ES-I3 (cell line): ENCODE measurements at regions not wholly inside any gene's neighbourhood (a gene's known extent, or its start where the extent isn't known, plus 50 kb on each side); places are given as distances from the start of the nearest gene placed in this dataset.

Source experiments
- H3K36me3 ChIP-seq: 2 replicates; pipeline ENCODE4 v1.6.1; 2013; ENCODE audit warnings: mild to moderate bottlenecking, low read length, control low read depth, moderate library complexity; ENCODE audit not compliant: insufficient read depth
- H3K4me1 ChIP-seq: 2 replicates; pipeline ENCODE4 v1.6.1; 2013; ENCODE audit warnings: mild to moderate bottlenecking, control low read depth, low read length; ENCODE audit not compliant: insufficient read depth
- H3K9ac ChIP-seq: 2 replicates; pipeline ENCODE4 v1.6.1; 2013; ENCODE audit warnings: low read depth, mild to moderate bottlenecking, low read length, moderate library complexity
- H3K9me3 ChIP-seq: 2 replicates; pipeline ENCODE4 v1.6.1; 2013; ENCODE audit warnings: mild to moderate bottlenecking, low read length, moderate library complexity; ENCODE audit not compliant: control insufficient read depth, insufficient read depth

- H3K9ac ChIP-seq: no peak overlapping the region
- H3K9me3 ChIP-seq: peaks cover 5% of the 10 kb centered on the region; the same call in 1 of the 2 replicates
- H3K36me3 ChIP-seq: no peaks in the 10 kb centered on the region
- no peaks in the 10 kb centered on the region for H3K4me1 ChIP-seq
Observed at GRCh38 chr5:62686692-62687091, 108.1 kb downstream of the LRRC70 start.

- Histone ChIP-seq H3K9ac (no peak overlapping the region), H3K36me3 (no peaks in the 10 kb centered on the region), H3K4me1 (no peaks in the 10 kb centered on the region), H3K9me3 (peaks cover 5% of the 10 kb centered on the region; the same call in 1 of the 2 replicates)
Observed at GRCh38 chr5:62685221-62685620, 106.6 kb downstream of the LRRC70 start.

DNA sequence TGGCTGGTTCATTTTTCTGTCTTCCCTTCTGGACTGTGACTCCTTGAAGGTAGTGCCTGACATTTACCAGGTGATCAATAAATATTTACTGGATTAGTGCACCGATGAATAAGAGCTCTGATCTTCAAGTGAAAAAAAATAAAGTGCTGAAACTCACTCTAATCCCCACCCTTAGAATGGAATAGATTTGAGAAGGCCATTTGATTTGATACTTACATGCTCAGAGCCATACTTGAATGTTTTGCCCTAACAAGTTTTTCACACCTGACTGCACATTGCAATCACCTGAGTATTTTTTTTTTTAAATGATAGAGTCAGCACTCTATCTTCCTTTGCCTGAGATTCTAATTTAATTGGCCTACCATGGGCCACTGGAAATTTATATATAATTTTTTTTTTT is 105.7 kb downstream of the LRRC70 start:
- Histone ChIP-seq H3K4me1 (no peaks in the 10 kb centered on the region), H3K36me3 (no peaks in the 10 kb centered on the region), H3K9me3 (peaks cover 8% of the 10 kb centered on the region), H3K9ac (no peak overlapping the region)

DNA sequence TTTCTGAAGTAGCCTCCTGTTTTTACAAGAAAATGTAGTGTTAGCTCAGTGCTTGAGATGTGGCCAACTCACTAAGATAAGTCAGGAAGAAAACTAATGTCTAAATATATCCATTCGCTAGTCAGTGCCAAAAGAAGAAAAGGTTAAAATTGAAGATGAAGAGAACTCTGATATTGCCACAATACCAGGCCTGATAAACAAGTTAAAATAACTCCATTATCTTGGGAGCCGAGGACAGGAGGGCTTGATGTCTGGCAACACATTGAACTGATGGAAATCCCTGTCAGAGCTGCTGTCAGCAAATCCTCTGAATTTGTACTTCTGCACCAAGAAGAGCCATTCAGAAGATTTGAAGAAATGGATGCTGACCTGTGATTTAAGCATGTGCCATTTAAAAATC is 103.4 kb downstream of the LRRC70 start:
- Histone ChIP-seq H3K9me3 (peaks cover 12% of the 10 kb centered on the region), H3K36me3 (no peaks in the 10 kb centered on the region), H3K4me1 (no peaks in the 10 kb centered on the region), H3K9ac (no peak overlapping the region)

DNA sequence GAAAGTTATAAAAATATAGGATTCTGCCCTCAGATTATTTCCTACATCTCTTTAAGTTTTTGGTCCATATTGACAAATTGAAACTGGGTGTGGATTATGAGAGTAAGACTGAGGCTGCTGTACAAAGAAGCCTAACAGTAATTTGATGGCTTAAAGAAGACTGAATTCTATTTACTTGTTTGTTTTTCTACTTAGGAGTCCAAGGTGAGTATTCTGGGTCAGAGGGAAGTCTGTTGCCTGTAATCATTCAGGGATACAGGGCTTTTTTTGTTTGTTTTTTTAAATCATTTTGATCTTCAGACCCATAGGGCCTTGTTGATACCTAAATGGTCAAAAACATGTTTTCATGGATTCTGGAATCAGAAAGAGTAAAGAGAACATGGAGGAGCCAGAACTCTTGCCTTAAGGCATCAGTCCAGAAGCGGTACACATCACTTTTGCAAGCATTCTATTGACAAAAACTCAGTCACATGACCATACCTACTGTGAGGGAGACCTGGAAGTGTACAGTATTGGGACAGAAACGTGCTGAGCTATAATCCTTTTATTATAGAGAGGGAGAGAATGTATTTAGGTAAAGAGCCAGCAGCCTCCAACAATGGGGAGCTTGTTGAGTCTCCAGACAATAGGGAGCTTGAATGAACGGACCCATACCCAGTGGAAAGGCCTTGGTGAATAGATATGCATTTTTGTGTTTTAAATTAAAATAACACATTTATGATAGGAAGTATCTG is 102.7 kb downstream of the LRRC70 start:
- Histone ChIP-seq H3K9ac (no peak overlapping the region), H3K4me1 (no peaks in the 10 kb centered on the region), H3K9me3 (peaks cover 8% of the 10 kb centered on the region), H3K36me3 (no peaks in the 10 kb centered on the region)

- peaks cover 8% of the 10 kb centered on the region for H3K9me3 ChIP-seq
- no peak overlapping the region for H3K9ac ChIP-seq
- H3K36me3 ChIP-seq: no peaks in the 10 kb centered on the region
- no peaks in the 10 kb centered on the region for H3K4me1 ChIP-seq
Observed at GRCh38 chr5:62680121-62680520, 101.5 kb downstream of the LRRC70 start.
